GM21825 (cell line): ENCODE measurements at regions not wholly inside any gene's neighbourhood (a gene's known extent, or its start where the extent isn't known, plus 50 kb on each side); places are given as distances from the start of the nearest gene placed in this dataset.

Source experiments
- ATAC-seq: cut with Tn5 transposase; IDR thresholded peaks from one replicate; pipeline ENCODE4 v1.9.1; 2021; ENCODE audit warnings: mild to moderate bottlenecking, moderate library complexity; ENCODE audit not compliant: unreplicated experiment

DNA sequence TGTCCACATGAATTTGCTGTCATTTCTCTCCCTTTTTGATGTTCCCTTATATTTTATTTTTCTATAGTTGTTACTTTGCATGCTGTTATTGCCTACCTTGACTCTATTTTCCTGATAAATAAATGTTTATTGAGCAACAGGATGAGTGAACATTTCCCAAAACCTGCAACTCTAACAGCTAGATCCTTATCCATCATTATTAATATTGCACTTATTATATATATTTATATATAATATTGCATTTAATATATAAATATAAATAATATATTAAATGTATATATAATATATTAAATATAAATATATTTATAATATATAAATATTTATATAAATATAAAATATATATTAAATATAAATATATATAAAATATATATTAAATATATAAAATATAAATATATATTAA, 436.1 kb upstream of the MMADHC start:
- no peak for ATAC-seq

DNA sequence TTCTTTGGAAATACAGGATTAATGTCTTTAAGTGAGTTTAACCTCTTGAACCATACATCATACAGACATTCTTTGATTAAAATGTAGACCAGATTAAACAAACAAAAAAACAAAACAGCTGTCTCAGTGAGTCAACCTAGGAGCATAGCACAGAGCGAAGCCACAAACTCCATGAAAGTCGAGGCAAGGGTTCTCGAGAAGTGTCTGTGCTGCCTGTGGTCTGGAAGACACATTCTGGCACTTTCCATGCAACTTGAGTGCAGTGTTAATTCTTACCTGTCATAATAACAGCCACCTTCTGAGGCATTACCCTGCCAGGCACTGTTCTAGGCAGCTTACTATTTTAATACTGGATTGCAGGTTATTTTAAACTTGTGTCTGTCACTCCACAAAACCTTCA, 435.5 kb upstream of the MMADHC start:
- no peak for ATAC-seq

DNA sequence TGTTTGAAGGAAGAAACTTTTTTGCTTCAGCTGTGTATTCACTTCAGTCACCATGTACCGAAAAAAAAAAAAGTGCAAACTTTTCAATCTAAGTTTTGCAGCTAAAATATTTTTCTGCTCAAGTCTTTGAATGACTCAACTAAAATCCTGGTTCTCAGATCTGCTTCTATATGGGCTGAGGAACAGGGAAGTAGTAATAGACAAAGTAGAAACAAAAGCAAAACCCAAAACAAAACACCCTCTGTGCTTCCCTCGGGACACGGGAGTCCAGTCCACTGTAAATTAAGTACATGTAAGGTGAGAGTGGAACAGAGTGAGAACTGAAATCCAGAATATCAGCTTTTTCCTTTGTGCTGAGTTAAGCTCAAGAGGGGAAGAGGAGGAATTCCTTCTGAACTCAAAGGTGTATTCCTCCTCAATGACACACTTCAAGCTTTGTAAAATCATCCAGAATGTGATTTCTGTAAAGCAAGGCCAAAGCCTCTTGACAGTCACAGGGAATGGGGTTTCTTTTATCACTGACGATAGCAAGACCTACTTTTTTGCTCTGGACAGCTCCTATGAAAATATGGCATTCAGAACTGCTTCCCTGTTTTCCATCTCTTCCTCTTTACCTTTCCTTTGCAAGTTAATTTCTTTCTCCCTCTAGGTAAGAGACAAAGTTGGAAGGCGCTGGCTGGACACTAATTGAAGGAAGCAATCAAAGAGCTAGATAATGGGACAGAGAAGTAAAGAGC, 433.5 kb upstream of the MMADHC start:
- no peak for ATAC-seq

DNA sequence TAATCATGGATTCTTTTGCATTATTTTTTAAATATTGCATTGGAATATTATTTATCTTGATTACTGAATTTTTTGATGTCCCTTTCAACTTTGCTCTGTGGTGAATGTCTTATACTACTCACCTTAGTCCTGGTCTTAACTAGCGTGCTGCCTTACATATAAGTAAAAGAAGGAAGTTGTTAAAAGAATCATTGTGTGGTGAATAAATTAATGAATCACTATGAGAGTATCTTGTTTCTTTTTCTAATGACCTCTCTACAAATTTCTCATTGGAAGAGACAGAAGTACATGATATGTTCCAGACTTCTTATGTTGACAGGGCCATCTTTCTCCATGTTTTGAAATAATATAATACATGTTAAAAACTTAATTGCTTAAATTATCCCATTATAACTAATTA, 432.6 kb upstream of the MMADHC start:
- ATAC-seq, result no peak

DNA sequence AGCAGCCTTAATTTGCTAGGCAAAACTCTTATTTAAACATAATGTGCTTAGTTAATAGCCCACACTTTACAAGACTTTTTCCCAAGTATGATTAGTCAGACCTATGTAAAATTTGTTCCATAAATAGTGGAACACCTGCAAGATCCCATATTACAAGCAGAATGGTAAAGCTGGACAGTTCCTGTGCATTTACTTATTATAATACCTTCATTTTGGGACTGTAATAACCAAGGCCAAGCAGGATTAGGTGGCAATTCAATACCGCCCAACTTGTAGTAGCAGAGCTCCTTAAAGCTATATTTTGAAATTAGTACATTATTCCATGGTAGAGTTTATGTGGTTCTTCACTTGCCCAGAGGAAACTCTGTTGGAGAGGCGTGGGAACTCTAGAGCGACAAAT, 431.5 kb upstream of the MMADHC start:
- no peak for ATAC-seq

DNA sequence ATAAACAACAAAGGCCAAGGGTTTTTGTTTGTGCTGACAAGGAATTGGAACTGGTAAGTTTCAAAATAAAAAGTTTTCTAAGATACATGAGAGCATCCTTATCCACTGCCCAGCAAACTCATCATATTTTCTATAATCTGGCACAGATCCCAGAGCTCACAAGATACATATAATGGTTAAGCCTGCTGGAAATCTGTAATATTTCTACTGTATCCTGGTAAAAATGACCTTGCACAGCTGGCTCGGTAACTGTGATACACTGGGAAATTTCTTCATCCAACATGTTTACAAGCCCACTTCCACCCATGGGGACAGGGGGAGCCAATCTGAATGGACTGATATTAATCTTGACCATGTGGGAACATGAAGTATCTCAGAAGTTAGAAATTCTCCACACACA, 425.4 kb upstream of the MMADHC start:
- ATAC-seq, result no peak

DNA sequence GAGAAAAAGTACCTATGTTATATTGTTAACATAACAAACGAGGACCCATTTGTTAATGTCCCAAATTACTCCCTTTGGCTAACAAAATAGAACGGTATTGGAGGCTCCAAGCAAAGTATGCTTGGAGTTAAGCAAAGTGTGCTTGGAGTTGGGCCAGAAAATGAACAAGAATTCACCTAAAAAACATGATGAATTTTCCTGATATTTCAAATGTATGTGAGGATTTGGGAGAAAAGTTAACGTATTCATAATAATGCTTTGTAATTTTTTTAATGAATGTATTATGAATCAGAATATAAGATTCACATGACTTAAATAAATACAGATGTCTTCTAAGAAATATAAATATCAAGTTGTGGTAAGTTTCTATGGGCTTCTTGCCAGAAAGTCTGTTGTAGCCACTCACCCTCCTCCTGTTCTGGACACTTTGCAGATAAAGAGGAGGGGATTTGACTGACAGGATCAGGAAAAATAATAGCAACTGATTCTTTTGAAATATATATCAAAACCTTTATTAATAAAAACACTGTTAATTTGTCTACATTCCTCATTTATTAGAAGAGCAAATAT, 423.7 kb upstream of the MMADHC start:
- no peak for ATAC-seq

DNA sequence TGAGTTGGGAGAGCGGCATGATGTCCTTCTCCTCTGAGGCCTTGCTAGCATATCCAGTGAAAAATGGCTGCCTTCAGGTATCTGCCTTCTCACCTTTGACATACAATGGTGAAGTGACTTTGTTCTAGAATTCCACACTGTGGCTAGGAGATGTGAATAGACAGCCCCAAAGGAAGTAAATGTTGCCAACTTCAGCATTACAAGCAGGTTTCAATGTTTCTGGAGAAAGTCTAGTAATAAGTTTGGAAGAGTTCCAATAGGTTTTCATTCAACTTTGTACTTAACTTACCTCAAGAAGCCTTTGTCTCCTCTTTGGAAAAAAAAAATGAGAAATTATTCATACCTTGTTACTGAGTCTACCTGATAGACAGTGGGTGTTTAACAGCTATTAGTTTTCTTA, 421.3 kb upstream of the MMADHC start:
- no peak for ATAC-seq

DNA sequence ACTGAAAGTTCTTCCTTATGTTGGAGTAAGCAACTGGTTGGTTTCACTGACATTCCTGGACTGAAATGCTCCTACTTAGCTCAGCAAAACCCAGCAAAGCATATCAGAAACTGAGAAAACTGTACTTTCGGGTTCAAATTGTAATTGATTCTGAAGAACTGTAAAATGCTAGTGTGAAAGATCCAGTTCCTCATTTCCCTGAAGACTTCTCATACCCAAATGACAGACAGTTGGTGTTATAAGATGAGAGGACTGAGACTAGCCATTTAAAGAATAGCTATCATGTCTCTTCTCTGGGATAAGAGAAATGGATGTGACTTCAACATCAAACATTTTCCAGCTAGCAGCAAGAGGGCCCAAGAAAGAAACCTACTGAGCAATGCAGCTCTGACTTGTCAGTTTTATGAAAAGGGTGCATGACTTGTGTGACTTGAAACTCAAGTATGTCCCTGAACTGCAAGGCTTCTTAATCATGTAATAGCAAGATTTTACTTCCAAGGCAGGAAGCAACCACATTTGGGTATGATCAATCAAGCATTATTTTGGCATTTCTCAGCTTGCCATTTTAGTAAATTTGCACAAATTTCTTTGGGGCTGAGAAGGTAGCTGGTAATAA, 420.3 kb upstream of the MMADHC start:
- no peak for ATAC-seq

DNA sequence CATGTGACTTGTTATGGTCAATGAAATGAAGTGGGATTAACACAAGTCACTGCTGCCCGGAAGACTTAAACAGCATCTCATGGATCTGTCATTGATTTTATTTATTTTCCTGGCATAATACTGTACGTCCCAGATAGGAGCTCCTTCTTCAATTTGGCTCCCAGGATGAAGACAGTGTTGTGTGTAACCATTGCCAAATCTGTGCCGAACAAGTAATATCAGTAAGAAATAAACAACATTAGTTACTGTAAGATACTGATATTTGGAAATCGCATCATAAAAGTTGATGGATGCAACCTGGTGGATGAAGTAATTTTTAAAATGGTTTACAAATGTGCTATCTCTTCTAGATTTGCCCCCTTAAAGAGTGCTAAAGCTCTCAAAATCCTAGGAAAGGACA, 419.0 kb upstream of the MMADHC start:
- ATAC-seq, result no peak

DNA sequence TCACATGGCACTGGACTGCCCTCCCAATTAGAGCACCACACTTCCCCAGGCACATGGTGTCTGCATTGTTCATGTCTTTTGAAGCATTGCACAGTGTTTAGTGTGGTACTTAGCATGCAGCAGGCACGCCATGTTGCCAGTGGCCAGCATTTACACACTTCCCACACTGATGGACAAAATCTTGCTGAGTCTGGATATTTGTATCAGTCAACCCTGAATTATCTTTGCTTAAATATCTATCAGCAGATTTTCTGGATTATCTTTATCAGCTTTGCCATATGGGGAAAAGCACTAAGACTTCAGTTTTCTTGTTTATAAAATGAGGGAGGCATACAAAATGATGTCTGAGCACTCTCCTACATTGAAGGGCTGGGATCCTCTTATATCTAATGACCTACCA, 416.0 kb upstream of the MMADHC start:
- no peak for ATAC-seq

DNA sequence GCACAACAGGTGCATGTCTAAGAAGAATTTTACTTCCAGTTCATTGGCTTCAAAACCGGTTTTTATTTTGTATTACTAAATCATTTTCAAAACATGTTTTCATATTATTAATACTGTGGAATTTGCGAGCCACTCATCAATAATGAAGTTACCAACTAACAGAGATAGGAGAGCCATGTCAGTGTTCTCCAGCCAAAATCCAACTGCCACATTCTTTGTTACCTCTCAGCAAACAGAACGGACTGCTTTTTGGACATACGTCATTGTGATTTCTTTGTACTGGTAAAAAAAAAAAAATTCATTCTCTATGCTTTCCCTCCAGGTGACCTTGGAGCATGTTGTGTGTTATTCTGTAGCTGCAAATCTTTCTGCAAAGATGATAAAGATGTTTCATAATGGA, 414.2 kb upstream of the MMADHC start:
- ATAC-seq, result no peak

DNA sequence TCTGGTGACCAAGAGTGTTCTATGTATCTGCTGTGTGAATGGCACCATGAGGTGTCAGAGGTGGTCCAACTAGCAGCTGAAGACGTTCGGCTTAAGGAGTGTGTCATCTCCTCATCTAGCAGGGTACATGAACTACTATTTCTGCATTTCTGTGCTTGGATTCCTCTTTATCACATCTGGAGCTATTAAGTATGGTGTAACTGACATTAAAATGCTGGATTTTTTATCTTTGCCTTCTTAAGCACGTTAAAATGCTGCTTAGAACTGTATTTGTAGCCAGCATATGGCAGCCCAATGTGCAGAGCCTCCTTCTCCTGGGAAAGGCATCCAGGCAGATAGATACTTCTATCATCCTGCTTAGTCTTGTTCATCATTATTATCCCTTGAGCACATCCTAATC, 409.3 kb upstream of the MMADHC start:
- no peak for ATAC-seq

DNA sequence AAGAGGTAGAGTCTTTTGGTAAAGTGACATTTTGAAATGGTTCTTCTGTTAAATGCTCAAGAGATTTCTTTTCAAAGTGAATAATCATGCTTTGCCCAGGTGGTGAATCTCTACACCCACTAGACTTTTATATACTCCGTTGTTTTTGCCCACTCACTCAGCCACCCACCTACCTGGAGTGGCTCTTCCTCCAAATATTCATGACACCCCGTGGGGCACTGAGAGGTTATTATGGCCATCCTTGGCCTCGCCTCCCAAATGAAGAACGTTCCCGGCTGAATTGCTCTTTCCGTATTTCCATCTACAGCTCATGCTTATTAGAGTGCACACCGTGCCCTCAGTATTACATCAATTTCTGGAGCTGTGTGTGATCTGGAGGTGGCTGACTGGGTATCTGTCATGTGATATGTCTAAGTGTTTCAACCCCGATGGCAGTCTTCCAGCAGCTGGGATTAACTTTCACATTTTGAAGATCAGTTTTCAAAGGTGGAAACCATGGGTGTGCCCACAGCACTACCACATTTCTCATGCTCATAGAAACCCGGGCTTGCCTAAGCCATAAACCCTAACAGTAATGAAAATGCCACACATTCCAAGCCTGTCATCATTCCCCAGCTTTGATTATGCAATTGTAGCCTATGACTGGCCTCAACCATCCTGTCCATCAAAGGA, 406.6 kb upstream of the MMADHC start:
- ATAC-seq, result no peak

DNA sequence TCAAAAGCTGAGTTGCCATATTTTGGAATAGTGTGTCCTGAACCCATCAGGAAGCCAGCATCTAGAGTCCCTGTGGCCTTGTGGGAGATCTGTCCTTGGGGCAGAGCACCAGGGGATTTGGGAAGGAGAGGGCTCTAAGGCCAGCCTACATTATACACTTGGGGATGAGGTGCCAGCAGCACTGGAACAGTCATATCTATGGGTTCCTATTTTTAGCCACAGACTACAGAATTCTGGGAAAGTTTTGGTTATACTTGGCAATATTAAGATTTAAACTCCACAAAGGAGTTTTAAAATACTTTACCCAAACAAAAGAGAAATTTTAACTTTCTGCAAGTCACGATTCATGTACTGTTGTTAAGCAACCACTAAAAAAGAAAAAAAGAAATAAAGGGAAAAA, 405.7 kb upstream of the MMADHC start:
- ATAC-seq, result no peak

DNA sequence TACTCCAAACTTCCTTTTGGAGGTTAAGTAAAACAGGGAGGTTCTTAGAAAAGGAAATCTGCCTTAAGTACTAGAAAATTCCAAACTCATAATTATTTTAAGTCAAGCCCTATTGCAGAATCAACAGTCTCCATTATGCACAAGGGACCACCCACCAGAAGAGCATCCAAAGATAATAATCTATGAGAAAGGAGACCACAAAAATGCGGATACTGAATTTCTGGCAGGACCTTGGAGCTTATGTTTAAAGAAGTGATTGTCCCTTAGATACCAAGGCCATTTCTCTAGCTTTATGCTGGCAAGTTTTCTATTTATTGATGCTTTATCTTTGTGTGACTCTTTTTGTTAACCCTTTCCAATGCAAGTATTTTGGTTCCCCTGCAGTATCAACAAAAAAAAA, 404.0 kb upstream of the MMADHC start:
- no peak for ATAC-seq

DNA sequence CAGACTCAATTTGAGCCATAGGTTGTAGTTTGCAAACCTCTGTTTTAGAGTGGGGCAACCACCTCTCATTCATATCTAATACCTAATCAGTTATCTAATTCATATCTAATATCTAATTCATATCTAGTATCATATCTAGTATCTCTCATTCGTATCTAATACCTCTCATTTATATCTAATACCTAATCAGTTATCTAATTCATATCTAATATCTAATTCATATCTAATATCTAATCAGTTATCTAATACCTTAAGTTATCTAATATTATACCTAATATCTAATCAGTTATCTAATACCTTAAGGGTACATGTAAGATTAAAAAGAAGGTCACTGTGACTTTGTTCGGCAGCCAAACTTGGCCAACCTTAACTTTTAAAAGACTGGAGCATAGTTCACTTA, 403.4 kb upstream of the MMADHC start:
- no peak for ATAC-seq

DNA sequence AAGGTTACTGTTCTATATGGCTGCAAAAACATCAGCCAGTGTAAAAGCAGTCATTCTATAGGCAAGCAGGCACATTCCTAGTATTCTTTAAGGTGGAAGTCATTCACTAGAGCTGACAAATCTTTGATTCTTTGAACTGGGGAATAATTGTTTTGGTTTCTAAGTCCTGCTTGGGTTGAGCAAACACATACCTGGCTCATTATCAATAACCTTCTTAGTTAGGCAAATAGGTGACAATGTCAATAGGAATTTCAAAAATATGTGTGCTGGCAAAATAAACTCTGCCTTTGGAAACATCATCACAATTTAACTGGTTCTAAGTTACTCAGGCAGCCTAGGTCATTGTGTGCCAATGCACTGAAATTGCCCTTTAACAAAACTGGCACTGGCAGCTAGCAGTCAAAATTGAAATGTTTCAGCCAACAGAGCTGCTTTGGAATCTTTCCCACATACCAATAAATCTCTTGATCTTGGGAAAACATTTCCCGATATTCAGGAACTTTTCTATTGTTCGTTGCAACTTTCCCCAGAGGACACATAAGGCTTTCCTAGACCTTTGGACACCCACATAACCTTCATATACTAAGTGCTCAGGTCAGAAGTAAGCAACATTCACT, 402.0 kb upstream of the MMADHC start:
- ATAC-seq, result no peak

DNA sequence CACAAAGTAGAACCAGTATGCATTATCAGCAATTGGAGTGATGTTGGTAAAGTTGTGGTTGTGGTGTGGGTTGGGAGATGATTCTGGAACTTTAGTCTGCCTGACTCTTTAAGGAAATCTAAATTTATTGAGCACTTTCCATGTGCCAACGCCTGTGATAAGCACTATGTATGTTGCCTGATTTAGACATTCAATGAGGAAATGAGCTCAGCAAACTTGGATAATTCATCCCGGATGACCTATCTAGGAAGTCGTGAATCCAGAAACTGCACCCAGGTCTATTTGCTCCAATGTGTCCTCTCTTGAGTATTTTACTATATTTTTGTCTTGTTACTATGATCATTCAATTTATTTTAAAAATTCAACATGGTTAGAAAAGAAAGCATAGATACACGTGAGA, 400.8 kb upstream of the MMADHC start:
- ATAC-seq, result no peak

DNA sequence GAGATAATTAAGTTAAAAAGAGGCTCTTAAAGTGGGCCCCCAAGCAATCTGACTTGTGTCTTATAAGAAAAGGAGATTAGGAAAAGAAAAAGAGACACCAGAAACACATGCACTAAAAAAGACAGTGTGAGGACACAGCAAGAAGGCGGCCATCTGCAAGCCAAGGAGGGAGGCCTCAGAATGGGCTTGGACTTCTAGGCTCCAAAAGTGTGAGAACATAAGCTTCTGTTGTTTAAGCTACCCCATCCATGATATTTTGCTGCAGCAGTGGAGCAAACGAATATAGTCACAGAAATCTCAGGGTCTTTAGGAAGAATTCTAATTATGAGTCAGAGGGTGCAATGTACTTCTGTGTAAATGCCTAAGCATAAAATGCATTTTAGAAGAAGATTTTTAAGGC, 399.3 kb upstream of the MMADHC start:
- no peak for ATAC-seq

DNA sequence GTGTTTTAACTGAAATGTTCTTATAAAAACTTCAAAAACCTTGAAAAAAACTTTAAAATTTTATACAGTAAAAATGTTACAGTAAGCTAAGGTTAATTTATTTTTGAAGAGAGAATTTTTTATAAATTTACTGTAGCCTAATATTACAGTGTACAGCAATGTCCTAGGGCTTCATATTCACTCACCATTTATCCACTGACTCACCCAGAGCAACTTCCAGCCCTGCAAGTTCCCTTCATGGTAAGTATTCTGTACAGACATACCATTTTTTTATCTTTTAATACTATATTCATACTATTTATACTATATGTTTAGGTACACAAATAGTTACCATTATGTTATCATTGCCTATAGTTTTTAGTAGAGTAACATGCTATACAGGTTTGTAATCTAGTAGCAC, 396.7 kb upstream of the MMADHC start:
- no peak for ATAC-seq

DNA sequence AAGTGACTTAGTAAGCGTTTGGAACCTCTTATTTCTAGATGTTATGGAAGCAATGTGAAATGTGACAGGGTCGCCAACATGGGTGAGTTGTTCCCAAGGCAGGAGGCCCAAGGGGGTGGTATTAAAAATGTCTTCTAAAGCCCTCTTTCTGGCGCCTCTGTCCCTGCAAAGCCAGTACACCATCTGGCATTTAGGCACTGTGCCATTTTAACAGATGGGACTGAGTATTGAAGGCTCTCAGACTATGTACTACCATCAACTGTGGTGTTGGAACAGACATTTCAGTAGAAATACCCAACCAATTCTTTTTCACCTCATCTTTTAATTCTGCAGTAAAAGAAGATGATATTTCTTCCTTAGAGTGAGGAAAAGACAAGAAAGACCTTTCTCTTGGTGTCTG, 384.5 kb upstream of the MMADHC start:
- no peak for ATAC-seq
